IMR-90 (cell line): ENCODE measurements at regions not wholly inside any gene's neighbourhood (a gene's known extent, or its start where the extent isn't known, plus 50 kb on each side); places are given as distances from the start of the nearest gene placed in this dataset.

Experiments used
- CEBPB ChIP-seq: IDR thresholded peaks from 2 replicates; pipeline ENCODE4 v1.6.1; 2012; ENCODE audit warnings: low read depth, low read length, improper control_type of control experiment
- RAD21 ChIP-seq: IDR thresholded peaks from 2 replicates; pipeline ENCODE4 v1.6.1; 2012; ENCODE audit warnings: low read length, improper control_type of control experiment
- SMC3 ChIP-seq: fragments of 150-350 bp; IDR thresholded peaks from 2 replicates; pipeline ENCODE4 v1.6.1; 2016; ENCODE audit warnings: low read depth, mild to moderate bottlenecking, antibody characterized with exemption, low read length, moderate library complexity
- TF ChIP-seq, protein P1 (sequence below): conservative IDR thresholded peaks from 2 replicates; pipeline ENCODE4 v1.5.1; 2012; ENCODE audit warnings: mild to moderate bottlenecking, low read depth, low read length, improper control_type of control experiment
- TF ChIP-seq, protein P2 (sequence below): fragments of 150-350 bp; IDR thresholded peaks from 2 replicates; pipeline ENCODE4 v1.6.1; 2016; ENCODE audit warnings: low read depth, mild to moderate bottlenecking, low read length, moderate library complexity, borderline replicate concordance
- TF ChIP-seq, protein P3 (sequence below): fragments of 150-350 bp; IDR thresholded peaks from 2 replicates; pipeline ENCODE4 v1.6.1; 2017; ENCODE audit warnings: mild to moderate bottlenecking, antibody characterized with exemption, low read length, low read depth

DNA sequence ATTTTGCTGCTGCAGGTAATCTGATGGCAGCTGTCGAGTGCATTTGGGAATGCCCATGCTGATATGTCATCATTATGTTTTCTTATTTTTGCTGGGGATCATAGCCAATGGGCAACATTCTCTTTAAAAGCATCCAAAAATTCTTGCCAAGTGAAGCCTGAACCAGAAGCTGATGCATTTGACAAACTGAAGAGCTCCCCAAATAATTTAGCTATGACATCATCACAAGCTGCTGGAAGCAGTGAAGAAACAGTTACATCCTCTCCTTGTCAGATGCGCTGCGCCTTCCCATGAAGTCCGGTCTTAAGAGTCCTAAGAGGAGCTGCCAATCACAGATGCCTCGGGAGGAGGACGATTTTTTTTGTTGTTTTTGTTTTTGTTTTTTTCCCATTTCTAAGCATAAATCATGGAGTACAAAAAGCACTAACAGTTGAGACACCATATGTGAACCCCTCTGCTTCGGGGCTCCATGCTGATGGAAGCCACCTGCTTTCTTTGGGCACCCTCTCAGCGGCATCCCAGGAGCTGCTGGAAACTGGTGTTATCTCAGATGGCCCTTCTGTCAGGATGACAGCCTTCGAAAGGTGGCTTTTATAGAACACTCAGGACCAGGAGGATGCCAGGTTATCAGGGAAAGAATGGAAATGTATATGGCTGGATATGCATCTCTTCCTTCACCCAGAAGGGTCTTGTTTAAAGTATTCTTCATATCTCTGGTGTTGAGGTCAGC, 56.1 kb upstream of the FOXQ1 start:
- TF ChIP-seq, protein P1, sequence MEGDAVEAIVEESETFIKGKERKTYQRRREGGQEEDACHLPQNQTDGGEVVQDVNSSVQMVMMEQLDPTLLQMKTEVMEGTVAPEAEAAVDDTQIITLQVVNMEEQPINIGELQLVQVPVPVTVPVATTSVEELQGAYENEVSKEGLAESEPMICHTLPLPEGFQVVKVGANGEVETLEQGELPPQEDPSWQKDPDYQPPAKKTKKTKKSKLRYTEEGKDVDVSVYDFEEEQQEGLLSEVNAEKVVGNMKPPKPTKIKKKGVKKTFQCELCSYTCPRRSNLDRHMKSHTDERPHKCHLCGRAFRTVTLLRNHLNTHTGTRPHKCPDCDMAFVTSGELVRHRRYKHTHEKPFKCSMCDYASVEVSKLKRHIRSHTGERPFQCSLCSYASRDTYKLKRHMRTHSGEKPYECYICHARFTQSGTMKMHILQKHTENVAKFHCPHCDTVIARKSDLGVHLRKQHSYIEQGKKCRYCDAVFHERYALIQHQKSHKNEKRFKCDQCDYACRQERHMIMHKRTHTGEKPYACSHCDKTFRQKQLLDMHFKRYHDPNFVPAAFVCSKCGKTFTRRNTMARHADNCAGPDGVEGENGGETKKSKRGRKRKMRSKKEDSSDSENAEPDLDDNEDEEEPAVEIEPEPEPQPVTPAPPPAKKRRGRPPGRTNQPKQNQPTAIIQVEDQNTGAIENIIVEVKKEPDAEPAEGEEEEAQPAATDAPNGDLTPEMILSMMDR: no peak
- TF ChIP-seq CEBPB (no peak), RAD21 (no peak), SMC3 (no peak)
- TF ChIP-seq, protein P2, sequence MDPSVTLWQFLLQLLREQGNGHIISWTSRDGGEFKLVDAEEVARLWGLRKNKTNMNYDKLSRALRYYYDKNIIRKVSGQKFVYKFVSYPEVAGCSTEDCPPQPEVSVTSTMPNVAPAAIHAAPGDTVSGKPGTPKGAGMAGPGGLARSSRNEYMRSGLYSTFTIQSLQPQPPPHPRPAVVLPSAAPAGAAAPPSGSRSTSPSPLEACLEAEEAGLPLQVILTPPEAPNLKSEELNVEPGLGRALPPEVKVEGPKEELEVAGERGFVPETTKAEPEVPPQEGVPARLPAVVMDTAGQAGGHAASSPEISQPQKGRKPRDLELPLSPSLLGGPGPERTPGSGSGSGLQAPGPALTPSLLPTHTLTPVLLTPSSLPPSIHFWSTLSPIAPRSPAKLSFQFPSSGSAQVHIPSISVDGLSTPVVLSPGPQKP: no peak
- TF ChIP-seq, protein P3, sequence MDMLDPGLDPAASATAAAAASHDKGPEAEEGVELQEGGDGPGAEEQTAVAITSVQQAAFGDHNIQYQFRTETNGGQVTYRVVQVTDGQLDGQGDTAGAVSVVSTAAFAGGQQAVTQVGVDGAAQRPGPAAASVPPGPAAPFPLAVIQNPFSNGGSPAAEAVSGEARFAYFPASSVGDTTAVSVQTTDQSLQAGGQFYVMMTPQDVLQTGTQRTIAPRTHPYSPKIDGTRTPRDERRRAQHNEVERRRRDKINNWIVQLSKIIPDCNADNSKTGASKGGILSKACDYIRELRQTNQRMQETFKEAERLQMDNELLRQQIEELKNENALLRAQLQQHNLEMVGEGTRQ: no peak
